Right cardiac atrium (tissue), 5 donors: ENCODE measurements at regions not wholly inside any gene's neighbourhood (a gene's known extent, or its start where the extent isn't known, plus 50 kb on each side); places are given as distances from the start of the nearest gene placed in this dataset.
A peak's percentile ranks its signal among the peaks of the same experiment; 100 is the strongest.
"Not testable (repeated sequence)": the region's sequence is repeated elsewhere in the genome, so short reads cannot be mapped to it uniquely, and the experiment has no call there.

Experiments
- ATAC-seq, 2 donors: fragments of 200-7000 bp; cut with Tn5 transposase; one replicate each; pipeline versions ENCODE4 v1.8.0 to v1.9.1; 2020; ENCODE audit warnings: moderate library complexity in 2 of 2, mild to moderate bottlenecking in 1 of 2
- DNase-seq, 3 donors: peaks; one replicate each; pipeline ENCODE4 v3.0.0-alpha.2; 2020
- H3K27ac ChIP-seq: one replicate; pipeline ENCODE4 v1.5.1; 2013; ENCODE audit warnings: mild to moderate bottlenecking, low read length, control low read depth, moderate library complexity
- H3K27me3 ChIP-seq: one replicate; pipeline ENCODE4 v1.6.1; 2013; ENCODE audit not compliant: control insufficient read depth, insufficient read depth
- H3K4me1 ChIP-seq: one replicate; pipeline ENCODE4 v1.6.1; 2013; ENCODE audit warnings: low read length; ENCODE audit not compliant: control insufficient read depth, insufficient read depth
- H3K4me3 ChIP-seq: one replicate; pipeline ENCODE4 v1.5.1; 2013; ENCODE audit warnings: low read length, control low read depth
- H3K9me3 ChIP-seq: one replicate; pipeline ENCODE4 v1.6.1; 2013; ENCODE audit warnings: low read length; ENCODE audit not compliant: control insufficient read depth
- WGBS: extraction: QIAGEN DNeasy Blood & Tissue Kit; methylation state at CpG from one replicate; pipeline ENCODE4 v1.1.7; 2013; 5-methylcytosine and 5-hydroxymethylcytosine counted together
- intact Hi-C, 4 donors: fragments of 100-400 bp; cut with DNase I; formaldehyde crosslinking; loops; one replicate each; pipeline versions ENCODE4 v1.11.0 to v1.14.0; 2022 to 2023
- donor health status: healthy with polysubstance abuse.
- donor health status: DM: no; HTN: yes; CAD: no.
- donor health status: DM: no; HTN: no; CAD: no.
- donor health status: DM: no; HTN: yes; CAD: no; lungs with severe emphysema.
- donor health status: DM: yes; HTN: yes; CAD: no.

- DNase-seq: no peak
- no peak for ATAC-seq
- Histone ChIP-seq H3K9me3 (no peaks in the 10 kb centered on the region), H3K4me1 (no peaks in the 10 kb centered on the region), H3K4me3 (no peak overlapping the region), H3K27ac (no peak overlapping the region), H3K27me3 (no peaks in the 10 kb centered on the region)
- 72% methylated on average over 24 of the region's 24 CpGs for WGBS
- intact Hi-C loops: no loop called here
Measured at GRCh38 chr22:48417225-48418070, 1410.2 kb downstream of the BRD1 start.

GRCh38 chr22:48416396-48417224 is 1411.1 kb downstream of the BRD1 start:
- no peaks in the 10 kb centered on the region for H3K9me3 ChIP-seq
- no peaks in the 10 kb centered on the region for H3K4me1 ChIP-seq
- DNase-seq (no peak), ATAC-seq (no peak)
- 31% methylated on average over 16 of the region's 16 CpGs for WGBS
- H3K4me3 ChIP-seq: no peak overlapping the region
- intact Hi-C loops: no loop called here
- H3K27ac ChIP-seq: no peak overlapping the region
- H3K27me3 ChIP-seq: no peaks in the 10 kb centered on the region

- intact Hi-C loops: no loop called here
- Histone ChIP-seq H3K4me1 (no peaks in the 10 kb centered on the region), H3K9me3 (no peaks in the 10 kb centered on the region), H3K27ac (no peak overlapping the region), H3K27me3 (no peaks in the 10 kb centered on the region), H3K4me3 (no peak overlapping the region)
- DNase-seq: no peak
- no peak for ATAC-seq
- 67% methylated on average over 14 of the region's 14 CpGs for WGBS
Measured at GRCh38 chr22:48415520-48415919, 1412.2 kb downstream of the BRD1 start.

GRCh38 chr22:48414651-48415050 is 1413.0 kb downstream of the BRD1 start:
- H3K4me3 ChIP-seq: no peak overlapping the region
- no peak for DNase-seq
- H3K9me3 ChIP-seq: no peaks in the 10 kb centered on the region
- H3K27ac ChIP-seq: no peak overlapping the region
- H3K4me1 ChIP-seq: no peaks in the 10 kb centered on the region
- peak in 1 of 2 donors; percentile 41 for ATAC-seq
- 90% methylated on average over 3 of the region's 3 CpGs for WGBS
- no peaks in the 10 kb centered on the region for H3K27me3 ChIP-seq
- intact Hi-C loops: no loop called here

GRCh38 chr22:48412931-48413330 is 1414.7 kb downstream of the BRD1 start:
- H3K27ac ChIP-seq, DNase-seq, H3K27me3 ChIP-seq, H3K4me1 ChIP-seq, H3K9me3 ChIP-seq, H3K4me3 ChIP-seq, intact Hi-C loops, ATAC-seq: not testable (repeated sequence)
- whole genome bisulfite sequencing: 87% methylated on average over 17 of the region's 17 CpGs

DNA sequence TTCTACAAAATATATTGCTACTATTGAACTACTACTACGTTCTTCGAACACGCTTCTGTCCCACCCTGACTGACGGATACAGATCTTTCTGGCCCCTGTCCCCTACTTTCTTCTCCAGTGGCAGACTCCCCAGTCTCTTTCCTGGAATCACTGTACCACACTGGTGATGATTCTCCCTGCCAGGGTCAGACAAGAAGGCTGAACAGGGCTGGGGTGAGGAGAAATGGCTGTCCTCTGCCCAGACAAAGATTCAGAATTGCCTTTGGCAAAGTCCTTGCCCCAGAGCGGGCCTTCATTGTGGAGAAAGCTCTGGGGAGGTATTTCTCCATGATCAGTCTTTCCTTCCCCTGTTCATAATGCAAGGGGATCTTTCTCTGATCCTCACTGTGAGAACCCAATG is 1417.1 kb downstream of the BRD1 start:
- 76% methylated on average over 5 of the region's 5 CpGs for WGBS
- intact Hi-C loops: no loop called here
- ATAC-seq (no peak), DNase-seq (no peak)
- Histone ChIP-seq H3K4me1 (no peaks in the 10 kb centered on the region), H3K4me3 (no peak overlapping the region), H3K9me3 (no peaks in the 10 kb centered on the region), H3K27ac (no peak overlapping the region), H3K27me3 (no peaks in the 10 kb centered on the region)

DNA sequence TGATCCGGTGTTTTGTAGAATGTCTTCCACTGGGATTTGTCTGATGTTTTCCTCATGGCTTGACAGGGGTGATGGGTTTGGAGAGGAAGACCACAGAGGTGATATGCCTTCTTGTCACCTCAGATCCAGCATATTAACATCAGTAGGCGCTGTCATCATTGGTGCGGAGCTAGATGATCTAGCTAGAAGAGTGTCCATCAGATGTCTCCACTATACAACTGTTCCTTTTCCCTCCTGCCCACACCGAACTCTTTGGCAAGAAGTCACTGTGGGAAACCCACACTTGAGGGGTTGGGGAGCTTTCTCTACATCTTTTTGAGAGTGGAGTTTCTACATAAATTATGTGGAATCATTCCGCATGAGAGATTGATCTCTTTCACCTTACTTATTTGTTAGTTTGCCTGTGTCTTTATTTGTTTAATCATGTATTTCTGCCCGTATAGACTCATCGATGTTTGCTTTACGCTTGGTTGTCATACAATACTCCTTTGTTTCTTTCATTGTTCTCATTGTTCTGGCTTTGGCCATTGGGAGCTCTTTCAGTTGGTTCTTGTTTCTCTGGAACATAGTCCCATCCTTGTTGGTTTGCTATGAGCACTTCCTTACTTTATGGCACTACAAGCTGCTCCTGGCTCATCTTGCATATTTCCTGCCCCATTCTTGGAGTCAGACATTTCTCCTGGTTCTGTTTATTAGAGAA is 1420.3 kb downstream of the BRD1 start:
- no peaks in the 10 kb centered on the region for H3K9me3 ChIP-seq
- no peaks in the 10 kb centered on the region for H3K27me3 ChIP-seq
- no peak for DNase-seq
- no peak overlapping the region for H3K27ac ChIP-seq
- intact Hi-C loops: no loop called here
- no peak overlapping the region for H3K4me3 ChIP-seq
- WGBS: 93% methylated on average over 8 of the region's 8 CpGs
- no peak for ATAC-seq
- no peaks in the 10 kb centered on the region for H3K4me1 ChIP-seq

GRCh38 chr22:48406161-48406560 is 1421.5 kb downstream of the BRD1 start:
- Histone ChIP-seq H3K9me3 (no peaks in the 10 kb centered on the region), H3K4me1 (no peaks in the 10 kb centered on the region), H3K4me3 (no peak overlapping the region), H3K27ac (no peak overlapping the region), H3K27me3 (no peaks in the 10 kb centered on the region)
- no peak for DNase-seq
- ATAC-seq: no peak
- intact Hi-C loops: no loop called here
- 73% methylated on average over 4 of the region's 4 CpGs for WGBS

DNA sequence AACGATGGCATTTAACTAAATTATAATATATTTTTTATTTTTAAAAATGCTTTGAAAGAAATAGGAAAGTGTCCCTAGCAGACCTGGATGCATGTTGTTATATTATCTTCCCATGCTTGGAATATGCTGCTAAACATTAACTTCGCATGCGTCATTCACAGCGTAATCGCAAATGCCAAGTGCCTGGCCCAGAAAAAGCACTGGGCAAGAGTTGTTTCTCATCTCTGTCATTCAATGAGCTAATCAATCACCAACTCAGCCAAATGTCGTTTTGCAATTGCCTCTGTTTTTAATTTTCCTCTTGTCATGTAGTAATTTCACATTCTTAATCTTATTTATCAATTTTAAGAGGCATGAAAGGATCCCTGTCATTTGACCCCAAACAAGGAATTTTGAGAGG is 1421.9 kb downstream of the BRD1 start:
- Histone ChIP-seq H3K9me3 (no peaks in the 10 kb centered on the region), H3K27ac (no peak overlapping the region), H3K4me3 (no peak overlapping the region), H3K27me3 (no peaks in the 10 kb centered on the region), H3K4me1 (no peaks in the 10 kb centered on the region)
- ATAC-seq (no peak), DNase-seq (no peak)
- 71% methylated on average over 6 of the region's 6 CpGs for WGBS
- intact Hi-C loops: no loop called here

GRCh38 chr22:48404801-48405447 is 1422.7 kb downstream of the BRD1 start:
- Histone ChIP-seq H3K27ac (no peak overlapping the region), H3K4me1 (no peaks in the 10 kb centered on the region), H3K9me3 (no peaks in the 10 kb centered on the region), H3K27me3 (no peaks in the 10 kb centered on the region), H3K4me3 (no peak overlapping the region)
- no peak for ATAC-seq
- 72% methylated on average over 16 of the region's 16 CpGs for WGBS
- intact Hi-C loops: no loop called here
- DNase-seq: no peak
